ENCODE measurements at regions not wholly inside any gene's neighbourhood (a gene's known extent, or its start where the extent isn't known, plus 50 kb on each side); places are given as distances from the start of the nearest gene placed in this dataset.

DNA sequence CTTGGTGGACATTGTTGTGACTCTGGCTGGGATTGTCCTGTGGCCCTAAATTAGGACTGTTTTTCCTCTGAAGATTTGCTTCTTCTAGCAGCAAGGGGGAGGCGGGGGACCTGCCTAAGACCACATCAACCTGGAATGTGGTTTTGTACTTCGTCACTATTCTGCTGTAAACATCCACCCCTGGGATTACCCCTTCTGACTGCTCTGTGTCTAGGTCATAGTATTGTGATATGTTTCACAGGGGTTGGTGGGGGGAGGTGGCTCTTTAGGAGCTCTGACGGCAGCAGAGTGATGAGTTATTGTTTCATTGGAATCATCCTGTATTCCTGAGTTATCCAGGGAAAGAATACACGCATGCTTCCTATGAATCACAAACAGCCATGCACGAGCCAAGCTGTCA lies 226.4 kb upstream of the MYT1L start:
- DNase-seq, result no peak

DNA sequence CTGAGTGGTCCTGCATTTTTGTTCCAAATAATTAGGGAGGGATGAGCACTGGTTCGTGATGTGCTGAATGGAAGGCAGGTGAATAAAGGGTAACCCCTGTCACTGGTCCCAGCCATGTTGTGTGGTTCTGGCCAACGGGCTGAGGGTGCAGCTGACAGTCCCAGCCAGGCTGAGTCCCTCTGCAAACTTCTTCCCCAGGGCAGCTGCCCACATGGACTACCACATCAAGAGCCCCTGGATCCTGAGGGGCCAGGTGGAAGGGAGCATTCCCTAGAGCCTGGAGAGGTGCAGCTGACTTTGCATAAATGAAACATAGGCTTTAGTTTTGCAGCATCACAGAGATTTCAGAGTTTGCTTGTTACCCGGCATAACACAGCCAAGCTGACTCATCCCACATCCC lies 219.8 kb upstream of the MYT1L start:
- no peak for DNase-seq

DNA sequence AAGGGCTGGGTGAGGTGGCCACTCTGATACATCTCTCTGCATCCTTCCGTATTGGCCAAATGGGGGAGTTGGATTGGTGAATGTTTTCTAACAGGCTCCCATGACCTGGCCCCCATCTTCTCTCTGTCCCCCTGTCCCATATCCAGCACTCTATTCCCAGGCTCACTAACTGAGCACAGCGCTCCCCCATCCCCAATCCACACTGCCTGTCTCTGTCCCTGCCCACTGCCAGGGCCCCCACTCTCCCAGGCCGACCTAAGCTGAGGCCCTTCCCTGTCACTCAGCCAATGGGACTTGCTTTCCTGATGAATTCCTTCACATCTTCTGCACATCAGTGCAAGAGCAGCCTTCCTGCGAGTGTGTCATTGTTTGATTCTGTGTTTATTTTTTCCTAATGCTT lies 216.8 kb upstream of the MYT1L start:
- no peak for DNase-seq

DNA sequence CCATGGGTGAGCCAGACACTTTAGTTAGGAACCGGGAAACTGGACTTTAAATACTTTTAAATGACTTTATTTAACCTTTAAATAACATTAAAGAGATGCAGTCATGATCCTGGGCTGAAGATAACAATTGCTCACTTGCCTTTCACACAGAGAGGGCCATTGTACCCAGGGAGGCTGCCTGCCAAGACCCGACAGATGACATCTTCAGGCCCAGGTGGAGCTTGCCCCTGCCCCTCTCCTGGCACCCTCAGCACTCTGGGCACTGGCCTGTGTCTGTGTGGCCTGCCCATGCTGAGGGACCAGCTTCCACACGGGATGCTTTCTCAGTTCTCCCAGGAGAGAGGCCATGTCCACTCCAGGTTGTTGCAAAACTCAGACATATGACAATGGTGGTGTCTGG lies 216.4 kb upstream of the MYT1L start:
- DNase-seq, result no peak

DNA sequence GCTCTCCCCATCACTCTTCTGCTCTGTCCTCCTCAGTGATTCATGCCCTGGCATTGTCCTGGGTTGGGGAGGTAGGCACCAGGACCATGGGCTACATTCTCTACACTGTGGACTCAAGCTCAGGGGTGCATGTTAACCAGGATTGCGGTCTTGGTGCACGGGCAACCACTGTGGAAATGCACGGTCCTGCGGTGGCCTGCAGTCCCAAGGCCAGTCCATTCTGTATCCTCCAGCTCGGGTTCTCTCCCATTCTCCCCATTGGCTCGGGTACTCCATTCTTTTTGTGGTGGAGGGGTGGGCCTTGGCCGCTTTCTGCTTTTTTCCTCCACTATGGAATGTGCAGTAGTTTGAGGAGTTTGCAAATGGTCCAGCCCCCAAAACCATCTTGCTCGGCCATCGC lies 215.0 kb upstream of the MYT1L start:
- DNase-seq, result no peak

DNA sequence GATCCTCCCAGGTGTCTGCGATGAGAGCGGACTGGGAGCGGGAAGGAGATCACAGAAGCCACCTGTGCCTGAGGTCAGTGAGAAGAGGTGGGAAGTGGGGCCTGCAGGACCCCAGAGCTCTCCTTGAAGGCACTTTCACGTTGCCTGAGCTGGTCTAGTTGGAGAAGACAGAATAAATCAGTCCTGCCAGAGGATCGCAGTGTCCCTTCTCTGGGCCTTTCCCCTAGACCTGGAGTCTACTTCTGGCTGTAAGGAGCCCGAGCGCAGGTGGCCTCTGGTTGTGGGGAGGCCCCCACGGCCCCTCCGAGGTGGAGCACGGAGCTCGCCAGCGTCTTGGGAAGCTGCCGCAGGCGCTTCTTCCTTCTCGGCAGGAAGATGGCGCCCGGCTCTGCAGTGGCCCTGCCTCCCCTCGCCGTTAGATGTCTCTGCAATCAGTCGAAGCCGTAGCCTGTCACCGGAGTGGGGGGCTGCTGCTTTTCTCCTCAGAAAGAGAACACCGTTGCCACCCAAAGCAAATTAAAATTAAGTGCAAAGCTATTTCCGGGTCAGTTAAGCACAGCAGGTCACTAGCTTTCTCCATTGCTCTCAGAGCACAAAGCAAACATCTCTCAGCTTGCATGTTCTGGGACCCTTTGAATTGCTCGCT lies 212.0 kb upstream of the MYT1L start:
- DNase-seq, result no peak

DNA sequence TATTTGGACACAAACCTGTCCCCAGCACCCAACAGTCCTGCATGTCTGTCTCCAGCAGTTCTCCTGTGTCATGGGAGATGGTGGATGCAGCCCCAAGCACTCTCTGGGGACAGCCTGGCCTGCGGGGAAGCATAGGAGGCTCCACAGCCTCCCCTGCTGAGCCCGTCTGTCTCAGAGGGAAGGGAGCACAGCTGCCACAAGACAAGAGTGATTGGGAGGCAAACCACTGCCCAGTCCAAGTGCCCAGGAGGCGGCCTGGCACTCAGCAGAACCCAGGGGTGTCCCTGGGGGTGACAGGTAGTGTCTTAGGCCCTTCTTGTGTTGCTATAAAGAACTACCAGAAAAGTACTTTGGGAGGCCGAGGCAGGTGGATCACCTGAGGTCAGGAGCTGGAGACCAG lies 211.2 kb upstream of the MYT1L start:
- DNase-seq, result no peak

DNA sequence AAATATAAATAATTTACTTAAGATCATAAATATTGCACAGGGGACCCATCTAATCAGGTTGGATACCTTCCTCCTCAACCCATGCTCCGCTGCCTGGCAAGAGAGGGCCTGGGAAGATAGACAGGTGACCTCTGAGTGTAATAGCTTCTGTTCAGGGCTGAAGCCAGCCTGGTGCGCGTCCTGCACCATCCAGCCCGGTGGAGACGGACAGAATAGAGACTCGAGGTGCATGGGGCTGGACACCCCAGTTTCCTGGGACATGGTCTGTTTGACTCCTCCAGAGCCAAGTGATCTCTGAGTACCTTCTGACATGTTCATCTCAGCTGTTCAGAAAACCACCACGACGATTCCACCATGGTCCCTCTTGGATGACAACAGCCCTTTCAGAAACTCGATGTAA lies 209.3 kb upstream of the MYT1L start:
- DNase-seq, result no peak

DNA sequence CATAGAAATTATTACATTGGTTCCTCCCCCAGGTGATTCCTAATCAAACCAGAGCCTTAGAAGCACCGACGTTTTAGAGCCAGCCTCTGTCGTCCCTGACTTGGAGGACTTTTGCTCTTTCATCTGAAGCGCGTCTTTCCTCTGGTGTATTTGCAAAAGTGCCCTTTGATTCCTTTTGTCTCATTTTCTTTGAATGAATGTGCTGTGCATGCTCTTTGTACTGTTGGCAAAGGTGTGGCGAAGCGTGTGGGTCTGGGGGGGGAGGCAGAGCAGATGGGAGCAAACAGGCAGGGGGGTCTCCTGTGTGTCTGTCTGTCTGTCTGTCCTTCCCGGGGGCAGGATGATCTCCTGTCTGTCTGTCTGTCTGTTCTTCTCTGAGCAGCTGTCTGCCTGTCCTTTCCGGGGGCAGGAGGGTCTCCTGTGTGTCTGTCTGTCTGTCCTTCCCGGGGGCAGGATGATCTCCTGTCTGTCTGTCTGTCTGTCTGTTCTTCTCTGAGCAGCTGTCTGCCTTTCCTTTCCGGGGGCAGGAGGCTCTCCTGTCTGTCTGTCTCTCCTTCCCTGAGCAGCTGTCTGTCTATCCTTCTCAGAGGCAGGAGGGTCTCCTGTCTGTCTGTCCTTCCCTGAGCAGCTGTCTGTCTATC lies 205.5 kb upstream of the MYT1L start:
- DNase-seq, result no peak

DNA sequence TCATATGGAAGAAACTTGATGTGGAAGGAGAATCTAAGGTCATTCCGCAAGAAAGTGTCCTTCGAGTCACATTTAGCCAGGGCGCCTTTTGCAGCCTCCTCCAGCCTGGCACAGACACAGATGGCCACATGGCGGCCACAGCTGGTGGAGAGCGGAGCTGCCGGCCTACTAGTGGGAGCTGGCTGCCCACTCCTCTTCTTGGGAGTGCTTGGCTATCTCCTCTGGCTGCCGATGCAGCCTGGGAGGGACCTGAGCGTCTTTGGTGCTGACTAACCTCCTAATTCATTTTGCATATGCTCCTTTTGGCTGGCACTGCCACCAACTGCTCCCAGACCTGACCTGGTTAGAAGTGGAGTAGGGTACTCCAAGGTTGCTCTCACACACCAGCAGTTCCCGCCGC lies 199.3 kb upstream of the MYT1L start:
- no peak for DNase-seq

DNA sequence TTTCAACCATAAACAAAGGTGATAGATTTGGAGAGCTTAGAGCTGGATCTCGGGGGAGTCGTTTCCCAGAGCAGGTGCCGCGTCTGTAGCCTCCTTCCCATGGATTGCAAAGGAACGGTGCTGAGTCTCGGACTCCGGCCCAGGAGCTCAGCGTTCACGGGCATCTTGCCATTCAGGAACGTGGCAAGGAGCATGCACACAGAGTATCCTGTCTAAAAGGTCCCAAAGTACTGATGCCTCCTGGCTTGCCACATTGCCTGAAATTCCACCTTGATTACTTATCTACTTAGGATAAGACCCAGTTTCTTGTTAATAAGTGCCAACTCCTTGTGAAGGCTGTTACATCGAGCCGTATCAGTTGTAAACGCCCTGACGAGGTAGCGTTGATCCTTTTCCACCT lies 197.8 kb upstream of the MYT1L start:
- no peak for DNase-seq

DNA sequence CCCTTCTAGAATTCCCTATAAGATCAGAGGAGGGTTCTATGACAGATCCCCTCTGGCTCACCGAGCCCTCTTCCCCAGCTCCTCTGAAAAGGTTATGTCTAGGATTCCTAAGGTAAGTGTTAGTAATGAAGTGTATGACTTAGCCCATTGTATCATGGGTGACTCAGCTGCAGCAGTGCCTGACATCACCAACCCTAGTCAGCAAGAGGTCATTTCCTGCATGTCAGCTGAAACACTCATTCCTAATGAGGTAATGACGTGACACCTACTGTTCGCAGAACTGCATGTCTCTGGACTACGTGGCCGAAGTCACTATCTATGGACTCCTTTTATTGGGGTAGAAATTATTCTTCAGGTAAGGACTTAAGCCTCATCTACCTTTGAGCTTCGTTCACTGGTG lies 196.1 kb upstream of the MYT1L start:
- no peak for DNase-seq

DNA sequence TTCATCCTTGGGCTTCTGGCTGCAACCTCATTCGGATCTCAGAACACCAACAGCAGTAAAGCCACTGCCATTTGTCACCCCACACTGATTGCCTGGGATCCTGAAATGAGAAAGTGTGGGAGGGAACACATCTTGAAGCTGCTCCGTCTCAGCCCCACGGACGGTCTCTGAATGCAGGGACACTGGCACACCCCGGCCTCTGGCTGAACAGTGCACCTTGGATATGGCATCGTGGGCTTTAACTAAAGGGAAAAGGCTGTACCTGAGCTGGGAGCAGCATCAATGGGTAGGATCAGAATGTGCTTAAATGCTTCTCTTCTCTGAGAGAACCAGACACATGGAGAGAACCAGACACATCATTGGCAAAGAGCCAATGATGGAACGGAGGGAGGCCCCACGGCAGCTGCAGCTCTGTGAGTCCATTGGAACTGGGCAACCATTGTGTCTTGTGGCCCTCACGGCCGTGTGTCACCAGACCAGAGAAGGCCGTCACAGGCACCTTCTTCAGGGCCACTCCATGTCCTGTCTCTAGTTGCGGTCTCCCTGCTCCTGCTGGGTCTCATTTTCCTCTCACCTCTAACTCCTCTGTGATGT lies 193.4 kb upstream of the MYT1L start:
- DNase-seq, result no peak

DNA sequence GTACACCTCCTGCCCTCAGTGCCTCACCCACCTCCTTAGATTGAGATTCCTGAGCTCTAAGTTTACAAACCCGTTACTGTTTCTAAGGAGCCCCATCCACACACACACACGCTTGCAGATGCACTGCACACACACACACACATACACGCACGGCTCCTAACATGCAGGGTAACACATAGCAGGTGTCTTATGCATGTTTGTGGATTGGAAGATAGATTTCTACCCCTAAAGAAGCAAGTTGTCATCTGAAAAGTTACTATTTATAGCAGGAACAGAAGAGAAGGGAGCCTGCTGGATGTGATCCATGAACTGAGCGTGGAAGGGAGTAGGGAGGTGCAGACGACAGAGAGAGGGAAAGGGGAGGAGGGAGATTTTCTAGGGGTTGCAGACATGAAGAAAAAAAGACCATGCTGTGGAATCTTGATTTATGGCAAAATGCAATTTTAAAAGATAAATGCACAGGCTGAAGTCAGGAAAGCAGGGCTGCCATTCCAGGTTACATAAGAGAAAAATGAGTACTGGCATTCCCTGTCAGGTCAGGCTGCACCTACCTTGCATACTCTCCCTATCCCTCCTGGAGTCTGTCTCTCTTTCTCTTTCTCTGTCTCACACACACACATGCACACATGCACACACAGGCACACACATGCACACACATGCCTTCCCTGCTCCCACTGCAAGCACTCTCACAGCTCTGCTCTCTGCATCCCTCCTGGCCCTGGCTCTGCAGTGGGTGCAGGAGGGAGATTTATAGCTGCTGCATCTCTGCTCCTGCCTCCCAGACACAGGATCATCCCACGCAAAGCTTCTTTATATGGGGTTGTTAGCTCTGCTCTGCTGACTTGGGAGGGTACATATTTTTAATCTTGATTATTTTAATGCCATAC lies 192.6 kb upstream of the MYT1L start:
- no peak for DNase-seq

DNA sequence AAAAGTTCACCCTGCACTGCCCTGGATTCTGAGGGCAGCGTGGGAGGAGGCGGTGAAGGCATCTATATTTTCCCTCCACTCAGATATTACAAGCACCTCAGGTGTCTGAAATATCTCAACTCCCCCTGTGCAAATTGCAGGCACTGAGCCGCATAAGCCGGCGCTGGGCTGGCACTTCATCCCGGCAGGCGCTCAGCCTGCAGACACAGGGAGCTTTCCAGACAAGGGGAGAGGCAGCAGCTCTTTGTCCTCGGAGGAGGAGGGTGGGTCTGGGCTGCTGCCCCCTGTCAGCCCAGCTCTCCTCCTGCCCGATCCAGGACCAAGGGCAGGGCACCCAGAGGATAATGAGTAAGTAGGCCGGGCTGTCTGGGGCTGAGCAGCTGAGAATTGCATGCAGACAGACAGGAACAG lies 189.3 kb upstream of the MYT1L start:
- no peak for DNase-seq

DNA sequence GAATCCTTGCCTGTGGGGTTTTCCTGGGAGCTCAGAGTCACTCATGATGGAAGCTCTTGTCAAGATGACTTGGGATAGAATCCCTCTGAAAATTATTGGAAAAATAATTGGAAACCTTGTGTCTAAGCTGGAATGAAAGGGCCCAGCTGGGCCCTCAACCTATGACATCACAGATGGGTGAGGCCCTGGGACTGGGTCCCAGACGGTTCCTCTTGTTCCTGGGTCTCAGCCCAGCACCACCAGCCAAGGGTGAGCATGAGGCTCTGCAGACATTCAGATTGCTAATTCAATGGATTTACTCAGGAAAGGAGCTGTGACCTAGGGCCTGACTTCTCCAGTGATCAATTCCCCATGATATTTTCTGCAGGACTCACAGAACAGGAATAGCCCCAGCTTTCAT lies 188.3 kb upstream of the MYT1L start:
- no peak for DNase-seq

DNA sequence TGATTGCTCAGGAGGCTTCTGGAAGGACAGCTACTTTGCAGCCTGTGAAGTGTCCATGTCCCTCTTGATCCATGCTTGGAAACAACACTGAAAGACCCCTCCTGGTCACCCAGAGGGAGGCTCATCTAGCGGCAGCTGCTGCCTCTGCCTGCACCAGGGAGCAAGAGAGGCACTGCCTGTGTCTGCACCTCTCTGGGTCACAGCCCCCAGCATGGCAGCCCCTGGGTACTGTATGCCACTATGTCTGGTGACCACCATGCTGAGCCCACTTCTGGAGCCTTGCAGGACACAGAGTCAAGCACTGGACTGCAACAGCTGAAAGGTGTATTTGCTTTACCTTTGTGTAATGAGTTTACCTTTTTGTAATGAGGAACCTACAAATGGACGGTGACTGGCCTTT lies 186.3 kb upstream of the MYT1L start:
- no peak for DNase-seq

DNA sequence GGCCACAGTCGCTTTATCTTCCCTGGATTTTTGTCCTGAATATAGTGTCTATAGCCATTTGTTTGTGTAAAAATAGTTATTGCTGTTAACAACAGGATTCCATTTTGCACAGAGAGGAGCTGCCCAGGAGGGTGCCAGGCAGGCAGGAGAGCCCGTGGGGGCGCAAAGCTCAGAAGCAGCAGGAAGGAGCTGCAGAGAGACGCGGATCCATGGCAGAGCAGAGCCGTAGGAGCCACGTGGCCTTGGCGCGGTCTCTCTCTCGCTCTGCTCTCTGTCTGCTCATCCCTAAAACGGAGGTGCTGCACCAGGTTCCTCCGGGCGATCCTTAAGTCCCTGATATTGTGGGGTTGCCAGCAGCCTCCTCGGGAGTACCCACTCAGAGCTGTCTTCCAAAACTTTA lies 185.3 kb upstream of the MYT1L start:
- DNase-seq, result no peak

DNA sequence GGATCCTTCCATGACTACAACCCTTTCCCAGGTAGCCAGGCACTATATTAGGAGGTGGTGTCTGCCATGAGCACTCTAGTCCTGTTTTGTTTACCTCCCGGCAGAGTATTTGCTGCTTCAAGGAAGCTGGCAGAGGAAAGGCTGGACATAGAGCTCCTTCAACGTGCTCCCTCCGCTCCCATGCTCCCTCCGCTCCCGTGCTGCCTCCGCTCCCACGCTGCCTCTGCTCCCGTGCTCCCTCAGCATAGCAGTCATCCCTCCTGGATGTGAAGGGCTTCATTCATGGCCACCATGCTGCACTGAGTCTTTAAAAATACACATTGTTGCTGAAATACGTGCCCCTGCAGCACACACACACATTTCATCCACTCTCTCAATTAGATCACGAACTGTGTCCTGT lies 181.9 kb upstream of the MYT1L start:
- no peak for DNase-seq

DNA sequence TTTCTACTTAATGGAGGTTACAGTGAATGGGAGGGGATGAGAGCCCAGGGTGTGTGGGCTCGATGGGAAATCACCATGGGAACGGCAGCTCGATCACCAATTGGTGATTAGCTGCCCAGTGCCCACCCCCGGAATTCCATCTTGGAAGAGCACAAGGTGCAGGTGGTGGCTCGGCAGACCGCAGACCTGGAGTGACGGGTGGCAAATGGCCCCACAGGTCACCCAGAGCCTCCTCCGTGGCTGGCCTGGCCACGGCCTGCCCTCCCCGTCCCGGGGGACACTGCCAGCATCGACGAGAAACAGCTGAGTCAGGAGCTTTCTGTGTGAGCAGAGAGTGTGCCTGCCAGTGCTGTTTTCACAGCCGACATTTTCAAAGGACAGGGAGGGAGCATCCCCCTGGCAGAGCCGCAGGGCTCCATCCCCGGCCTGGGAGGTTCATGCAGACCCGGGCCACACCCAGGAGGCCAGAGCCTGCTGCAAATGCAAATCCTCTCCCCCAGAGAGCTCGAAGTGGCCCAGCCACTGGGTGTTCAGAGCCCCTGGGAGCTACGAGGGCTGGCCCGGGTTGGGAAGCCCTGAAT lies 176.4 kb upstream of the MYT1L start:
- DNase-seq, result no peak

DNA sequence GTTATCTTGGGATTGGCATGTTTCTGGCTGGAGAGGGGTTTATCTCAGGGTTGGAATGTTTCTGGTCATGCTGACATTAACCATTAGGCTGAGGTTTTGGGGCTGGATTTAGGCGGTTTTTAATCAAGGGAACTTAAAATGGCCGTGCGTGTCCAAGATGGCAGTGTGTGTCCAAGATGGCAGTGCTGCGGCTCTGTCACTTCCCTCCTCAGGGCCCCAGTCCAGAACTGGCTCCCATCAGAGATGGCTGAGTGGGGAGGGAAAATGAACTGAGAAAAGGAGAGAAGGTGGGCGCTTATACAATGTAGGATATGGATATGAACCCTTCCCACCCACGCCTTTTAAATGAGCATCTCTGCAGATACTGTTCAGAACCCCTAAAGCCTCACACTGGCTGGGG lies 175.5 kb upstream of the MYT1L start:
- no peak for DNase-seq

DNA sequence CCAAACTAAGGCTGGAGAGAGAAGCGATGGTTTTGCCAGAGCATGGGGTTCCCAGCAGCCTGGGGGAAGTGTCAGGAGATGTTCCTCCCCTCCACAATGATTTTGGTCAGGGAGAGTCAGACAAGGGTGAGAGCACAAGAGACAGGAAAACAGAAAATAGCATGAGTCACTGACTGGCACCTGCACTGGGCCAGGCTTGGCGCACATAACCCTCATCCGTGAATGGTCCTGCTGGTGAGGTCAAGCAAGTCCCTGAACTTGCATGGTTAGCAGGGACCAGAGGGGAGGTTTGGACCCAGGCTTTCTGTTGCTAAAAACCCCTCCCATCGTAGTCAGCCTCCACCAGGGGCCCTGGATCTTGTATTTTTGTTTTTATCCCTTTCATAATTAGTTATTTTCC lies 174.5 kb upstream of the MYT1L start:
- DNase-seq, result no peak

DNA sequence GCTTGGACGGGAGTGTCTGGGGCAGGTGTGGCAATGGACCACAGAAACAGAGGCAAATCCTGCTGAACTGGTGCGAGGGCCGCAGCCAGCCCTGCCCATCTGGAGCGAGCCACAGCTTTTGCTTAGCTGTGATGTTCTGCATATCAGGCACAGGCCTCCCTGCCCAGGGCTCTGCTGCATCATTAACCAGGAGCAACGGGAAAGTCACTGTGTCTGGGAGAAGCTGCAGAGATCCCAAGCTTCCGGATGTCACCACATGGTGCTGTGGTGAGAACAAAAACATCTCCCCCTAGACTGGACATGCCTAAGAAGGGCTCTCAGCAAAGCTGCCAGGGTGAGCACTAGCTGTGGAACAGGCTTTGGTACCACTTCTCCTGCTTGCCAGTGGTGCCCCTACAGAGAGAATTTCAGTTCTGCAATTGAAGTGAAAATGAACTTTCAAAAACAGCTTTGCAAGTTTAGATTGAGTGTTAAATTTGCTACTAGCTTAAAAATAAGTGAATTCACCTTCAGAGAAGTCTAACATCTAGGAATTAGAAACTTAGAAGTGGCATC lies 172.9 kb upstream of the MYT1L start:
- DNase-seq, result no peak
